DMS53 (cell line): ENCODE measurements at regions not wholly inside any gene's neighbourhood (a gene's known extent, or its start where the extent isn't known, plus 50 kb on each side); places are given as distances from the start of the nearest gene placed in this dataset.

Experiments
- DNase-seq: peaks from one replicate; lab custom pipeline; 2025; lab: John Stamatoyannopoulos, UW

GRCh38 chr11:13221722-13222121 is 55.9 kb upstream of the BMAL1 start:
- DNase-seq, result peak; percentile 22

DNA sequence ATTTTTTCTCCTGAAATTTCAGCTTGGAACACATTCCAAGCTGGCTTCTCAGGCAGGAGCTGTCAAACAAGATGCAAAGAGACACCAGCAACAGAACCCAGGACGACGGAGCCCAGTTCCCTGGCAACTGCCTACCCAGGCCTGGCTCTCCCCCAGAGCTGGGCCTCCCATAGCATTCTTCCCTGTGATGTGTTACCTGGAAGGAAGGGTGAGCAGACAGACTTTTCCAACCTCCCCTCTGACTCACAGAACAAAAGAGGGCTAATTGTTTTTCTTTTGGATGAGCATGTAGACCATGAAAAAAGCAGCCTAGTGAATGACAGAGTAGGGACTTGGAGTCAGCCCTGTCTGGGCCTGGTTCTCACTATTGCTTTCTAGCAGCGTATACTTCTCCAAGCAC is 55.3 kb upstream of the BMAL1 start:
- DNase-seq, result no peak

DNA sequence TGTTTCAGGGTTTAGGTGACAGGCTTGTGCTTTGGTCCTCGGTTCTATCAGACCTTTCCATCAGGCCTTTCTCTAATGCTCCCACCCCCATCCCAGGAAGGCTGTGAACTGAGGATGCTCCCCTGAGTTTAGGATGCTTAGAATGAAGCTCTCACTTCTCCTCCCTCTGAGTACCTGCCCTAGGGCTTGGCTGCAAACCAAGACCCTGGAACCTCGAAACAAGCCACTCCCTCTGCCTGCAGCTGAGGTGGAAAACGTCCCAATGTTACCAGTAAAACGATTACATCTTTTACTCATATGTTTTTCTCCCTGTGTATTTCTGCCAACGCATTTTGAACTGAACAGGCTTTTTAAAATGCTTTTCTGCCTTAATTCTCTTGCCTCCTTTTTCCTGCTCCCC is 54.5 kb upstream of the BMAL1 start:
- no peak for DNase-seq

DNA sequence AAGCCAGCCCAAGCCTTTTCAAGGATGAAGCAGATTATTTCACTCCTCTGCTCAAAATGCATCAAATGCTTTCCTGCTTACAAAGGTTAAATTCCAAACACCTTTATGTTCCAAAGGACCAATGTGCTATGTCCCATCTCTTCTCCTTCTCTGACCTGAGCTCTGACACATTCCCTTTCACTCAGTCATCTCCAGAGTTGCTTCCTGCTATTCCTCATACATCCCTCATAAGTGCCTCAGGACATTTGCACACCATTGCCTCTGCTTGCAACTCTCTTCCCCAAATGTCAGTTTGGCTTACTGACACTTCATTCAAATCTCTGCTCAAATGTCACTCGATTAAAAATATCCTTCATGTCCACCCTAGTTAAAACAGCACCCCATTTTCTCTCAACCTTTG is 53.3 kb upstream of the BMAL1 start:
- no peak for DNase-seq

GRCh38 chr11:13225038-13226001 is 52.3 kb upstream of the BMAL1 start:
- no peak for DNase-seq

GRCh38 chr11:13227676-13228255 is 49.8 kb upstream of the BMAL1 start:
- DNase-seq, result no peak
